Endothelial cell of umbilical vein (primary cell): ENCODE measurements at regions not wholly inside any gene's neighbourhood (a gene's known extent, or its start where the extent isn't known, plus 50 kb on each side); places are given as distances from the start of the nearest gene placed in this dataset.

Experiments used
- BruUV-seq: library from RNA; stranded (reverse); fragments of 400-500 nt; replicated peaks from 2 replicates; lab custom pipeline; 2021; lab: Mats Ljungman, UMichigan
- CTCF ChIA-PET: fragments of 300-600, 350-600 bp; sonication (Branson Sonifier 250); formaldehyde crosslinking; loops from one replicate; lab custom pipeline; 2021; ENCODE audit warnings: antibody characterized with exemption, inconsistent platforms; lab: Charles Lee
- POLR2A ChIA-PET: fragments of 300-600, 350-600 bp; sonication (Branson Sonifier 250); formaldehyde crosslinking; loops from one replicate; lab custom pipeline; 2021; ENCODE audit warnings: antibody characterized with exemption, inconsistent platforms; lab: Charles Lee
- DNase-seq: peaks from one replicate; pipeline ENCODE4 v3.0.0-alpha.2; 2011; ENCODE audit warnings: low read depth, low spot score
- FAIRE-seq: peaks from 2 replicates; lab custom pipeline; 2011; peaks lifted over from hg19 to GRCh38; lab: Jason Lieb, UNC
- H2AFZ ChIP-seq: 2 replicates; pipeline ENCODE4 v1.6.0; 2012; ENCODE audit warnings: low read depth, low read length, control low read depth, inconsistent platforms
- H3K27ac ChIP-seq: 2 replicates; pipeline ENCODE4 v1.5.1; 2011; ENCODE audit warnings: low read depth, mild to moderate bottlenecking, control low read depth, low read length, moderate library complexity; ENCODE audit not compliant: insufficient read depth
- H3K27me3 ChIP-seq, 2 experiments: 2 replicates each; pipeline versions ENCODE4 v1.6.0 to v1.6.1; 2011; ENCODE audit warnings: low read length in 2 of 2, mixed read lengths in 1 of 2; ENCODE audit not compliant: control insufficient read depth in 2 of 2, insufficient read depth in 2 of 2
- H3K36me3 ChIP-seq, 2 experiments: 2 replicates in 1 of 2; 3 replicates in 1 of 2; pipeline ENCODE4 v1.5.1; 2011; ENCODE audit warnings: low read length in 2 of 2, mild to moderate bottlenecking in 1 of 2, moderate library complexity in 1 of 2; ENCODE audit not compliant: control insufficient read depth in 2 of 2, insufficient read depth in 2 of 2; ENCODE audit errors: extremely low read depth in 1 of 2
- H3K4me1 ChIP-seq: 3 replicates; pipeline ENCODE4 v1.5.1; 2011; ENCODE audit warnings: mild to moderate bottlenecking, low read length; ENCODE audit not compliant: control insufficient read depth, insufficient read depth; ENCODE audit errors: extremely low read depth
- H3K4me2 ChIP-seq: 2 replicates; pipeline ENCODE4 v1.6.1; 2011; ENCODE audit warnings: low read length, control low read depth, mixed read lengths; ENCODE audit not compliant: insufficient read depth
- H3K4me3 ChIP-seq, 3 experiments: fragments of 200-600 bp in 1 of 3; sonication (generic), shearing (Covaris generic) in 1 of 3; replicated peaks in 1 of 3; 2 replicates each; pipeline ENCODE4 v1.5.1; 2011 to 2016; ENCODE audit warnings: control low read depth in 3 of 3, low read length in 3 of 3, mild to moderate bottlenecking in 2 of 3, inconsistent platforms in 1 of 3, low read depth in 1 of 3, moderate library complexity in 1 of 3; ENCODE audit not compliant: insufficient read depth in 1 of 3
- H3K79me2 ChIP-seq: 2 replicates; pipeline ENCODE4 v1.6.0; 2012; ENCODE audit warnings: low read length, inconsistent platforms; ENCODE audit not compliant: control insufficient read depth, insufficient read depth
- H3K9ac ChIP-seq: replicated peaks from 2 replicates; pipeline ENCODE3; 2011; ENCODE audit warnings: low read length, control low read depth; ENCODE audit not compliant: insufficient read depth; ENCODE audit errors: extremely low read depth
- H3K9me1 ChIP-seq: replicated peaks from 3 replicates; pipeline ENCODE4 v1.6.0; 2011; ENCODE audit warnings: mild to moderate bottlenecking, low read length; ENCODE audit not compliant: control insufficient read depth, insufficient read depth; ENCODE audit errors: extremely low read depth
- H3K9me3 ChIP-seq: replicated peaks from 2 replicates; pipeline ENCODE4 v1.5.1; 2012; ENCODE audit warnings: low read length, inconsistent platforms; ENCODE audit not compliant: control insufficient read depth, insufficient read depth
- H4K20me1 ChIP-seq: replicated peaks from 2 replicates; pipeline ENCODE3; 2011; ENCODE audit warnings: mild to moderate bottlenecking, low read length; ENCODE audit not compliant: control insufficient read depth, insufficient read depth; ENCODE audit errors: extremely low read depth
- FOS ChIP-seq: IDR thresholded peaks from 2 replicates; pipeline ENCODE4 v1.6.1; 2011; ENCODE audit warnings: mild to moderate bottlenecking, low read length, moderate library complexity, borderline replicate concordance; ENCODE audit not compliant: insufficient read depth
- JUN ChIP-seq: IDR thresholded peaks from 2 replicates; pipeline ENCODE4 v1.6.1; 2011; ENCODE audit warnings: borderline replicate concordance, low read depth; ENCODE audit not compliant: insufficient read length, insufficient read depth
- MAX ChIP-seq: IDR thresholded peaks from 2 replicates; pipeline ENCODE4 v1.6.1; 2011; ENCODE audit not compliant: insufficient read depth, insufficient read length
- MYC ChIP-seq: IDR thresholded peaks from one replicate; pipeline ENCODE4 v1.6.1; 2011; ENCODE audit warnings: mild to moderate bottlenecking, low read depth, low read length
- POLR2A ChIP-seq: IDR thresholded peaks from 2 replicates; pipeline ENCODE4 v1.6.1; 2012; ENCODE audit warnings: low read depth, mild to moderate bottlenecking, control low read depth, low read length
- dilution Hi-C: fragments of 300-500 bp; cut with MboI; formaldehyde crosslinking; loops from one replicate; pipeline ENCODE4 v1.15.0; 2019; ENCODE audit warnings: low sequenced_read_pairs; ENCODE audit not compliant: extremely low pct_ligation_motif_present
- intact Hi-C: fragments of 100-400 bp; cut with micrococcal nuclease; formaldehyde crosslinking; loops from one replicate; pipeline ENCODE4 v1.10.0; 2022

GRCh38 chr5:145341842-145342241 is 493.3 kb downstream of the PRELID2 start:
- Histone ChIP-seq H3K9me1 (no peaks in the 10 kb centered on the region), H3K4me2 (no peak overlapping the region), H3K36me3 (no peaks in the 10 kb centered on the region), H3K27me3 (no peaks in the 10 kb centered on the region), H3K4me3 (no peak overlapping the region), H2AFZ (no peak overlapping the region), H3K9ac (no peak overlapping the region), H3K9me3 (no peaks in the 10 kb centered on the region), H3K27ac (no peak overlapping the region), H4K20me1 (no peaks in the 10 kb centered on the region), H3K79me2 (no peaks in the 10 kb centered on the region), H3K4me1 (peaks cover 9% of the 10 kb centered on the region)
- FAIRE-seq (peak; percentile 26), DNase-seq (no peak)
- intact Hi-C loops, result no loop called here
- no TSS peak for BruUV-seq
- CTCF ChIA-PET, result no interaction called here
- dilution Hi-C loops, result no loop called here
- POLR2A ChIA-PET, result no interaction called here
- TF ChIP-seq JUN (peak; percentile 22), FOS (peak; percentile 11), MYC (no peak), POLR2A (no peak)

GRCh38 chr5:145340099-145340498 is 495.0 kb downstream of the PRELID2 start:
- Histone ChIP-seq H3K9me1 (no peaks in the 10 kb centered on the region), H3K9ac (no peak overlapping the region), H4K20me1 (no peaks in the 10 kb centered on the region), H3K27ac (no peak overlapping the region), H3K9me3 (no peaks in the 10 kb centered on the region), H3K4me1 (no peaks in the 10 kb centered on the region), H3K36me3 (no peaks in the 10 kb centered on the region), H2AFZ (no peak overlapping the region), H3K4me3 (no peak overlapping the region), H3K79me2 (no peaks in the 10 kb centered on the region), H3K27me3 (no peaks in the 10 kb centered on the region), H3K4me2 (no peak overlapping the region)
- ChIA-PET CTCF (interaction anchor here (0.7 kb wide), 1 partner anchor 485 kb away, joined by 3 read pairs; no protein-coding TSS in a partner anchor), POLR2A (no interaction called here)
- BruUV-seq, result no TSS peak
- no peak for TF ChIP-seq MAX
- TF ChIP-seq MYC, result no peak
- no peak for TF ChIP-seq JUN
- TF ChIP-seq POLR2A, result no peak
- no peak for DNase-seq
- FAIRE-seq, result no peak
- dilution Hi-C loops, result no loop called here
- intact Hi-C loops, result no loop called here
